NCI-H1436 (cell line): ENCODE measurements at regions not wholly inside any gene's neighbourhood (a gene's known extent, or its start where the extent isn't known, plus 50 kb on each side); places are given as distances from the start of the nearest gene placed in this dataset.

Experiments
- DNase-seq: peaks from one replicate; lab custom pipeline; 2025; lab: John Stamatoyannopoulos, UW

DNA sequence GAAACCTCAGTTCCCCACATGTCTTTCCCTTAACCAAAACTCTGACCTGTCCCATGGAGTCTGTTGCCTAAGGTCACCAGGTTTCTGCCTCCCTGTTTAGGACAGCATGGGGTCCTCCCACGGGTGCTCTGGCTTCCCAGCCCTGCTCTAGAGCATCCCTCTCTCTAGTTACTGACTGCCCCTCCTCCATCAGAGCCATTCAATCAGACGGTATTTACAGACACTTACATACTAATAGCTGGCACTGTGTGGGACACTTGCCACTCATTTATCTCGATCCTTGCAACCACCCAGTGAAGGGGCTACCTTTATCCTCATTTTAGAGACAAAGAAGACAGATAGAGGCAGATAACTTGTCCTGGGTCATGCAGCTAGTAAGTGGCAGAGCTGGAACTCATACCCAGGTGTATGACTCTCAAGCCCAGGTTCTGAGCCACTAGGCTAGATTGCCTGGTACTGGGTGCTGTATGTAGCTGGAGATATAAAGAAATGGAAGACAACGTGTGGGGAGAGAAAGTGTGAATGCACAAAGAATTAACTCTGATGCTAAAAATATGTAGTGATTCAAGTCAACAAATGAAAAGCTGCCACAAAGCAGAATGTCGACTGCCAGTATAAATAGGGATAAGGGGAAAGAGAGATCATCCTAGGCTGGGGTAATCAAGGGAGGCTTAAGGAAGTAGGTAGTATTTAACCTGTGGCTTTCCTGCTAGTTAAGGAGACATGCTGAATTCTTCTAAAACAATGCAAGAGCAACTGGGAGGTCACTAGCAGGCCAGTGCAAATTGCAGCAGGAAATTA, 52.5 kb upstream of the PDE8B start:
- DNase-seq: no peak

DNA sequence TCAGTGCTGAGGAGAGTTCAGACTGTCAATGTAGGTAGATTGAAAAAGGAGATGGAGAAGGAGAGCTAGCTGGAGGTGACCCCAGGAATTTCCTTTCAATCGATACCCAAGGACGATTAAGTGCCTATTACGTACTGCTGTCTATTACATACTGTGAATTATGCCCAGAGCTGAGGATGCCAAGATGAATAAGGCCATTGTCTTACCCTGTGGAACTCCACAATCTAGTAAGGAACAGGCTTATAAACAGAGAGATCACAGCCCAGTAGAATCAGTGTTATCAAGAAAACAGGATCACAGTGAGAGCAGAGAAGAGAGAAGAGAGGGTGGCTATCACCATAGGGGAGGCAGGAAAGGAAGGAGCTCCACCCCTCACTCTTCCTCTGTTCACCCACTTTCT, 54.1 kb upstream of the PDE8B start:
- no peak for DNase-seq

DNA sequence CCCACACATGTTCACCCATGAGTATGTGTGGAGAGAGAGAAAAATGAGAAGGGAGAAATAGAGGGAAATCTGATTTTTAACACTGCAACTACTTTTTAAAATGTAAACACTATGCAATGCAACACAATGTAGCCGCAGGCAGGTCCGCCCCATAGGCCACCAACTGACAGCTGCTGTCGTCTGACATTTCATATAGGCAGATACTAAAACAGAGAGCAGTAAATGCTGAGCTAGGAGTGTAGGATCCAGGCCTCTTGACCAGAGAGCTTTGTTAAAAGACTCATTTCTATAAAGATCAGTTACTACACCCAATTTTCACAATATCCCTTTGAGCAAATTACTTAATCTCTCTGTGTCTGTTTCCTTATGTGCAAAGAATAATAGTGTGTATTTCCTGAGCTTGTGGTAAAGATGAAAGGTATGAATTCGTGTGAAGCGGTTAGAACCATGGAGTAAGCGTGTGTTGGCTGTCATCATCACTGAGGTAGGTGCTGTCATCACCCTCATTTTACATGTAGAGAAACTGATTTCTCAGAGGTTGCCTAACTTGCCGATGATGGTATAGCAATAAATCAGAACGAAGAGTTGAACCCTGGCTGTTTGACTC, 55.2 kb upstream of the PDE8B start:
- no peak for DNase-seq

DNA sequence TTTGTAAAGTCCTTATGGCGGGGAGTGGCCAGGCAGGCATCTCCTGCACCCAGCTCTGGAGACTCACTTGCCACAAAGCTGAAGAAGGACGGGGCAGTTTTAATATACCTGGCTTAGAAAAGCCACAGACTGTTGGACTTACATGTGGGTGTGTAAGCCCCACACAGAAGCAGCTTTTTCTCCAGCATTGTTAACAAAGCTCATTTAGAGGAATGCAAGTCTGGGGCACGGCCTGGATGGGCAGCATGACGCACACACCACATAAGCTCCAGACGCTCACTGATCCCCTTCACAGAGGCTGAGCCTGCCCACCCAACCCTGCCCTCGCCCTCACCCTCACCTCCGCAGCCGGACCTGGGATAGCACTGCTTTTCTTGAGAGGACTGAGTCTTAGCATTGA, 58.0 kb upstream of the PDE8B start:
- no peak for DNase-seq

DNA sequence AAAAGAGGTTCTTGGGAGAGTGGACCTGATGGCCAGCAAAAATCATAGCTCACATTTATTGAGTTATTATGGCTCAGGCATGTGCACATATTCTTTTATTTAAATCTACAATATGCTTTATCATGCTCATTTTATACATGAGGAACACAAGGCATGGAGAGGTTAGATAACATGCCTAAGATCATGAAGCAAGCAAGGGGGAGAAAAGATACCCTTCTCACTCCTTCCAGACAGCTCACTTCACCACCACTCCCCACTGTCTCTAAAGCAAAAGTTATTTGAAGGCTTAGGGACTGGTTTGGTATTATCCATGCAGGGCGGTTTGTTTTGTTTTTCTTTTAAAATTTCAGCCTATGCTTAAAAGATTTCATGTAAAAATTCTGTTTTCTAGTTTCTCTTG, 59.0 kb upstream of the PDE8B start:
- DNase-seq: no peak

DNA sequence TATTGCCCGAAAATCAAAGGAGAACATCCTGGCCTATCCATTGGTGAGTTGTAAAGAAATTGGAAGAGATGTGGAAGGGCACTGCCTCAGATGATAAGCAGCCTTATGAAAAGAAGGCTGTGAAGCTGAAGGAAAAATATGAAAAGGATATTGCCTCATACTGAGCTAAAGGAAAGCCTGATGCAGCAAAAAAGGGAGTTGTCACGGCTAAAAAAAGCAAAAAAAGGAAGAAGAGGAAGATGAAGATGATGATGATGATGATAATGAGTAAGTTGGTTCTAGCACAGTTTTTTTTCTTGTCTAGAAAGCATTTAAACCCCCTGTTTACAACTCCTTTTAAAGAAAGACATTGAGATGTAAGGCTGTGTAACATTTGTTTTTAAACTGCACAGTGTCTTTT, 59.8 kb upstream of the ZBED3 start:
- DNase-seq: no peak

DNA sequence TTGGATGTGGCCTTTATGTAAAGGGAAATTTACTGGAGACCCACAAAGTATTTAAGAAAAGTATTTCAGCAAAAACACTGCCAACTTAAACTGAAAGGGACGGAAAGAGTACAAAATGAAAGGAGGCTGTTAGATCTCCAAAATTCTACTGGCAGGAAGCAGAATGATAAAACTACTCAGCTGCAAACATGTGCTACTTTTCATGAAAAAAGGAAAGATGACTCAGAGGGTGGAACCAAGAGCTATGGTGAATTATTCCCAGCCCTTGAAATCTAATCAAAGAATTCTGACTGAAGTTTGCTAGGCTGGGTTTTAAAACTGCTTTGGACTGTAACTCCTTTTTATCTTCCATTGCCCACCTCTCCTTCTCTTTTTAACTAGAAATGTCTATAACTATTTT, 58.6 kb upstream of the ZBED3 start:
- no peak for DNase-seq

DNA sequence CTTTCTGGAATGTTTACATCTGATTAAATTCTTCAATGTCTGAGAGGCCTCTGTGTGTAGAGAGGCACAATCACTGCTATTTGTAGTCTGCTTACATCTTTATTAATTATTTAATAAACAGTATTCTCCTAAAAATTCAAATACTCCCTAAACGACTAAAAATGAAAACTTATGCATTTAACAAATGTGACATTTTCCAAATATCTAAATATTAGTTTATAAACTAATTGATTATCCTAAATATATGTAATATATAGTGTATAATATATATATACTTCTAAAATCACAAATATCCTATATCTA, 57.7 kb upstream of the ZBED3 start:
- DNase-seq: no peak

DNA sequence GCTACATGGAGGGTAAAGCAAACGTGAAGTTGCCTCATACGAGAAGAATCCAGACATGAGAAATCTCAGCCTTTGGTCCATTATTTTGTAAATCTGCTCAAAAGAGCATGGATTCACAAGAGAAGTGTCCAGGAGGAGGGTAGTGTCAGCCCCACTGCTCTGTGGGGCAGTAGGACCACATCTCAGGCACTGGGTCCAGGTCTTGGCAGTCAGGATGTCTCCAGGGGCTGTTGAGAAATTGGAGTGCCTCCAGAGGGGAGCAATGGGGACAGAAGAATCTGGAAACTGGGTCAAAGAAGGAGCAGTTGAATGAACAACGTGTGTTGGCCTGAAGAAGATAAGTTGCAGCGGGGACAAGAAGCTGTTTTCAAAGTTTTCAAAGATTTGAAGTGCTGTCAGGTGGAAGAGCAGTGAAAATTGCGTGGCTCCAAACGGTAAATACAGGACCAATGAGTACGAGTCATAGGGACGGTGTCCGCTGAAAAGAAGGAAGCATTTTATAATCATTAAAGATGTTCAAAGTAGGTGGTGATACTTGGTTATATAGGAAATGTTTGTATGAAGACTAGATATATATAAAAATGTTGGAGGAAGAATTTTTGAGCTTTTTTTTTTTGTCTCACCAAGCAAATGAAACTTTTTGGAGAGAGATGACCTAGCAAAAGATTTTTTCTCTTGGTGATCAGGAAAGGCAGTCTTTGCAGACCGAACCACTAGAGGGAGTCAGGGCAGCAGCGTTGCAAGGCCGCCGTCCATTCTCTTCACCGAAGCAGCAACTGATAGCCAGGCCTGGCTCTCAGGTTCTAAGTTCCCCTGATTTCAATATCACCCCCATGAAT, 57.1 kb upstream of the ZBED3 start:
- DNase-seq: peak; percentile 35

DNA sequence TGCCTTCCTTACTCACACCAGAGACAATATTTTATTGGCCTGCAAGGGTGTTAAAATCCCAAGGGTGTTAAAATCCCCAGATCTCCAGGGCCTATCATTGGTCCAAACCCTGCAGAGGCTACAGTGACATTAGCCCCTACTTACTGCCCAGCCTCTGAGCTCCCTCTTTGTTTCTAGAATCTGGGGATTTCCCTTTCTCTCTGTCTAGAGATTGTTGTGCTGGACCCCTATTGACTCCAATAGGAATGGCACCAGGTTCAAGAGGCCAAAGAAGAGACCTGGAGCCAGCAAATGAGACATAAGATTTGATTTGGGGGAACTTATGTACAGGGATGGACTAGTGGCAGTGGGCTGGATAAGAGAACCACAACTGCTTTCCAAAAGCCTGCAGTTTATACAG, 53.3 kb upstream of the ZBED3 start:
- no peak for DNase-seq

DNA sequence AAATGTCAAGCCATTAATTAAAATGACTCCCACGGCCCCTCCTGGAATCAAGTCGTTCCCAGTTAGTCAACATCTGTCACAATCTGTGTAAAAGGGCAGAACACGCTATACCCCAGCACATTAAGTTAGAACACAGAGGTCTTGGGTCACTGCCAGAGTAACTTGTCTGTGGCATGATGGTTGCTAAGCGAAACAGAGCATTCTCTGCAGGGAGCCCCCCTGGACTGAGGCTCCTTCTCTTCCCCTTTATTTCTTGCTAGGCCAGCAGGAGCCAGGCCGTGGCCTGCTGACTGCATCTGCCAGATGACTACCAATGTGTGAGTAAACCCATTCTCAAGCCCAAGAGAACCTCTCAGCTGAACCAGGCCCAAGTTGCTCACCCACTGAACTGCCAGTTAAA, 51.9 kb upstream of the ZBED3 start:
- no peak for DNase-seq
